ENCODE measurements at regions not wholly inside any gene's neighbourhood (a gene's known extent, or its start where the extent isn't known, plus 50 kb on each side); places are given as distances from the start of the nearest gene placed in this dataset.

- no peaks in the 10 kb centered on the region for H3K9me2 ChIP-seq (ENCODE audit: insufficient read depth)
- Mint-ChIP-seq H3K4me1 (no peaks in the 10 kb centered on the region), H3K4me3 (no peak overlapping the region), H3K9me3 (no peaks in the 10 kb centered on the region), H3K27me3 (ENCODE audit: insufficient read depth, low read depth, poor library complexity) (peaks cover 5% of the 10 kb centered on the region), H3K27ac (no peak overlapping the region), H3K36me3 (ENCODE audit: low read depth) (no peaks in the 10 kb centered on the region; the same call in 2 of the 3 replicates)
- no peaks in the 10 kb centered on the region for H3F3A ChIP-seq (replicated peaks; ENCODE audit: low read depth)
- H3K27ac ChIP-seq (ENCODE audit: low read depth) = no peak overlapping the region
- TF ChIP-seq ZNF331 (CRISPR knock-in tag; IDR thresholded peaks at IDR 0.05; ENCODE audit: low read depth) = no peak
- TF ChIP-seq POLR2AphosphoS5 (IDR thresholded peaks at IDR 0.05; ENCODE audit: low read depth) = no peak
- H2AFZ ChIP-seq = no peak overlapping the region
- no peak overlapping the region for H3K4me3 ChIP-seq
- no peaks in the 10 kb centered on the region for H3K36me3 ChIP-seq (ENCODE audit: insufficient read depth)
- H3K4me1 ChIP-seq (ENCODE audit: insufficient read depth) = no peaks in the 10 kb centered on the region
- no peaks in the 10 kb centered on the region for H3K79me2 ChIP-seq (replicated peaks; ENCODE audit: insufficient read depth)
- H3K27me3 ChIP-seq (ENCODE audit: insufficient read depth) = no peaks in the 10 kb centered on the region
- ATAC-seq (no peak), DNase-seq (ENCODE audit: low spot score) (no peak)
- no peaks in the 10 kb centered on the region for H4K20me1 ChIP-seq (replicated peaks; ENCODE audit: insufficient read depth)
- H3K4me2 ChIP-seq = no peak overlapping the region
Measured at GRCh38 chr7:155961241-155962190, 149.3 kb upstream of the SHH start.

GRCh38 chr7:155959894-155960293 is 147.6 kb upstream of the SHH start:
- no peak for DNase-seq (ENCODE audit: low spot score)
- no peak overlapping the region for H3K27ac Mint-ChIP-seq
- TF ChIP-seq NANOG (IDR thresholded peaks at IDR 0.05; ENCODE audit: borderline replicate concordance) (no peak), STAT1 (IDR thresholded peaks at IDR 0.05; ENCODE audit: unreplicated experiment) (no peak), EZH2 (IDR thresholded peaks at IDR 0.05; ENCODE audit: low read depth, unreplicated experiment) (no peak), CREB1 (CRISPR knock-in tag; IDR thresholded peaks at IDR 0.05; ENCODE audit: low read depth) (no peak), ZNF331 (CRISPR knock-in tag; IDR thresholded peaks at IDR 0.05; ENCODE audit: low read depth) (no peak), EZH2phosphoT487 (IDR thresholded peaks at IDR 0.05; ENCODE audit: unreplicated experiment) (no peak), POLR2AphosphoS5 (IDR thresholded peaks at IDR 0.05; ENCODE audit: low read depth) (no peak), ZNF462 (CRISPR knock-in tag; IDR thresholded peaks at IDR 0.05) (no peak), ZNF114 (CRISPR knock-in tag; IDR thresholded peaks at IDR 0.05) (no peak), JUNB (IDR thresholded peaks at IDR 0.05; ENCODE audit: unreplicated experiment) (no peak), ETS1 (IDR thresholded peaks at IDR 0.05) (no peak), CTCF (conservative IDR thresholded peaks at IDR 0.05; ENCODE audit: low read depth in 2 of 2) (no peak)

More at GRCh38 chr7:155959894-155960293, 147.6 kb upstream of the SHH start:
- H4K20me1 ChIP-seq (replicated peaks; ENCODE audit: insufficient read depth) = no peaks in the 10 kb centered on the region
- H3K36me3 ChIP-seq (ENCODE audit: insufficient read depth) = no peaks in the 10 kb centered on the region
- no peaks in the 10 kb centered on the region for H3K79me2 ChIP-seq (replicated peaks; ENCODE audit: insufficient read depth)
- no peak overlapping the region for H2AFZ ChIP-seq
- no peak overlapping the region for H3K27ac ChIP-seq (ENCODE audit: low read depth)
- Mint-ChIP-seq H3K4me3 (no peak overlapping the region), H3K36me3 (ENCODE audit: low read depth) (no peaks in the 10 kb centered on the region; the same call in 2 of the 3 replicates), H3K4me1 (no peaks in the 10 kb centered on the region), H3K27me3 (ENCODE audit: insufficient read depth, low read depth, poor library complexity) (peaks cover 8% of the 10 kb centered on the region), H3K9me3 (no peaks in the 10 kb centered on the region)
- H3K27me3 ChIP-seq (ENCODE audit: insufficient read depth) = no peaks in the 10 kb centered on the region
- H3K4me2 ChIP-seq = no peak overlapping the region
- no peak overlapping the region for H3K4me3 ChIP-seq
- no peaks in the 10 kb centered on the region for H3K4me1 ChIP-seq (ENCODE audit: insufficient read depth)
- peak; percentile 70 for ATAC-seq
- no peaks in the 10 kb centered on the region for H3K9me2 ChIP-seq (ENCODE audit: insufficient read depth)
- H3F3A ChIP-seq (replicated peaks; ENCODE audit: low read depth) = no peaks in the 10 kb centered on the region

Data from GM23338 (cell line).